Keratinocyte (primary cell): ENCODE measurements at regions not wholly inside any gene's neighbourhood (a gene's known extent, or its start where the extent isn't known, plus 50 kb on each side); places are given as distances from the start of the nearest gene placed in this dataset.

Experiments
- EZH2 ChIP-seq: IDR thresholded peaks from one replicate; pipeline ENCODE4 v1.6.1; 2012; ENCODE audit warnings: inconsistent platforms, mild to moderate bottlenecking, low read length, moderate library complexity
- TF ChIP-seq, protein P1 (sequence below), 3 experiments: IDR thresholded peaks in 1 of 3; conservative IDR thresholded peaks in 1 of 3; optimal IDR thresholded peaks in 1 of 3; 2 replicates in 2 of 3; 3 replicates in 1 of 3; pipeline versions ENCODE3 to v1.5.1; 2011; ENCODE audit warnings: low read length in 3 of 3, mild to moderate bottlenecking in 3 of 3, moderate library complexity in 2 of 3, control low read depth in 1 of 3, inconsistent platforms in 1 of 3; ENCODE audit not compliant: insufficient read depth in 2 of 3; ENCODE audit errors: extremely low read depth in 1 of 3

DNA sequence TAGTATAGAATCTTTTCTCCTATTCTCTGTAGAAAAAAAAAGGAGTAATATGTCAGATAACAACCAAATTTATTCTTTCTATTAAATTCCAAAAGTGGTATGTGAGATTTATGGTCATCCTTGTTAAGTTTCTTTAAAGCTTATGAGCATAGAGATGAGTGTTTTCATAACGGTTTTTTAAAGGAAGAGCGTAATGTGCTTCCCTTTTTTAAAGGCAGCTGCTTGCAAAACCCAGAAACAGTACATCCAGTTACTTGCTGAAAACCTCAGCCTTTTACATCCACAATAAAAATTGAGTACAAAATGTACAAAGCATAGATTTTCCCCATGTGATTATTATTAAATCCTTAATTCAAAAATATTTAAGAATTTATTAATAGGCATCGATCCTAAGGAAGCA lies 53.6 kb upstream of the CD163 start:
- TF ChIP-seq, protein P1, sequence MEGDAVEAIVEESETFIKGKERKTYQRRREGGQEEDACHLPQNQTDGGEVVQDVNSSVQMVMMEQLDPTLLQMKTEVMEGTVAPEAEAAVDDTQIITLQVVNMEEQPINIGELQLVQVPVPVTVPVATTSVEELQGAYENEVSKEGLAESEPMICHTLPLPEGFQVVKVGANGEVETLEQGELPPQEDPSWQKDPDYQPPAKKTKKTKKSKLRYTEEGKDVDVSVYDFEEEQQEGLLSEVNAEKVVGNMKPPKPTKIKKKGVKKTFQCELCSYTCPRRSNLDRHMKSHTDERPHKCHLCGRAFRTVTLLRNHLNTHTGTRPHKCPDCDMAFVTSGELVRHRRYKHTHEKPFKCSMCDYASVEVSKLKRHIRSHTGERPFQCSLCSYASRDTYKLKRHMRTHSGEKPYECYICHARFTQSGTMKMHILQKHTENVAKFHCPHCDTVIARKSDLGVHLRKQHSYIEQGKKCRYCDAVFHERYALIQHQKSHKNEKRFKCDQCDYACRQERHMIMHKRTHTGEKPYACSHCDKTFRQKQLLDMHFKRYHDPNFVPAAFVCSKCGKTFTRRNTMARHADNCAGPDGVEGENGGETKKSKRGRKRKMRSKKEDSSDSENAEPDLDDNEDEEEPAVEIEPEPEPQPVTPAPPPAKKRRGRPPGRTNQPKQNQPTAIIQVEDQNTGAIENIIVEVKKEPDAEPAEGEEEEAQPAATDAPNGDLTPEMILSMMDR (optimal IDR thresholded peaks at IDR 0.05 in 1 of 3, IDR thresholded peaks at IDR 0.05 in 1 of 3, conservative IDR thresholded peaks at IDR 0.05 in 1 of 3; ENCODE audit: extremely low read depth in 1 of 3, insufficient read depth in 2 of 3, low read length in 3 of 3) = no peak
- no peak for TF ChIP-seq EZH2
